GM12891 (cell line): ENCODE measurements at regions not wholly inside any gene's neighbourhood (a gene's known extent, or its start where the extent isn't known, plus 50 kb on each side); places are given as distances from the start of the nearest gene placed in this dataset.

Experiments used
- PAX5 ChIP-seq: IDR thresholded peaks from 2 replicates; pipeline ENCODE4 v1.6.1; 2011; ENCODE audit warnings: low read length, moderate library complexity, mild to moderate bottlenecking; ENCODE audit not compliant: insufficient read depth, severe bottlenecking
- POLR2A ChIP-seq: IDR thresholded peaks from 2 replicates; pipeline ENCODE4 v1.6.1; 2011; ENCODE audit warnings: low read depth, low read length, control low read depth
- POLR2AphosphoS5 ChIP-seq: IDR thresholded peaks from 2 replicates; pipeline ENCODE4 v1.6.1; 2011; ENCODE audit warnings: low read depth, low read length, control low read depth
- POU2F2 ChIP-seq: IDR thresholded peaks from 2 replicates; pipeline ENCODE4 v1.6.1; 2011; ENCODE audit warnings: low read depth, mild to moderate bottlenecking, control low read depth, low read length, moderate library complexity
- SPI1 ChIP-seq: IDR thresholded peaks from 2 replicates; pipeline ENCODE4 v1.6.1; 2011; ENCODE audit warnings: low read depth, low read length, control low read depth
- TAF1 ChIP-seq: IDR thresholded peaks from 2 replicates; pipeline ENCODE4 v1.6.1; 2011; ENCODE audit warnings: low read depth, low read length, control low read depth

- TF ChIP-seq SPI1 (no peak), POLR2A (no peak), POLR2AphosphoS5 (no peak), TAF1 (no peak), POU2F2 (no peak), PAX5 (no peak)
Measured at GRCh38 chr5:38148021-38148625, 110.2 kb upstream of the EGFLAM start.
